Right cardiac atrium (tissue), 5 donors: ENCODE measurements at regions not wholly inside any gene's neighbourhood (a gene's known extent, or its start where the extent isn't known, plus 50 kb on each side); places are given as distances from the start of the nearest gene placed in this dataset.

ENCODE experiments used
- ATAC-seq, 2 donors: fragments of 200-7000 bp; cut with Tn5 transposase; one replicate each; pipeline versions ENCODE4 v1.8.0 to v1.9.1; 2020; ENCODE audit warnings: moderate library complexity in 2 of 2, mild to moderate bottlenecking in 1 of 2
- DNase-seq, 3 donors: peaks; one replicate each; pipeline ENCODE4 v3.0.0-alpha.2; 2020
- H3K27ac ChIP-seq: one replicate; pipeline ENCODE4 v1.5.1; 2013; ENCODE audit warnings: mild to moderate bottlenecking, low read length, control low read depth, moderate library complexity
- H3K27me3 ChIP-seq: one replicate; pipeline ENCODE4 v1.6.1; 2013; ENCODE audit not compliant: control insufficient read depth, insufficient read depth
- H3K4me1 ChIP-seq: one replicate; pipeline ENCODE4 v1.6.1; 2013; ENCODE audit warnings: low read length; ENCODE audit not compliant: control insufficient read depth, insufficient read depth
- H3K4me3 ChIP-seq: one replicate; pipeline ENCODE4 v1.5.1; 2013; ENCODE audit warnings: low read length, control low read depth
- H3K9me3 ChIP-seq: one replicate; pipeline ENCODE4 v1.6.1; 2013; ENCODE audit warnings: low read length; ENCODE audit not compliant: control insufficient read depth
- WGBS: extraction: QIAGEN DNeasy Blood & Tissue Kit; methylation state at CpG from one replicate; pipeline ENCODE4 v1.1.7; 2013; 5-methylcytosine and 5-hydroxymethylcytosine counted together
- intact Hi-C, 4 donors: fragments of 100-400 bp; cut with DNase I; formaldehyde crosslinking; loops; one replicate each; pipeline versions ENCODE4 v1.11.0 to v1.14.0; 2022 to 2023
- donor health status: healthy with polysubstance abuse.
- donor health status: DM: no; HTN: yes; CAD: no.
- donor health status: DM: no; HTN: no; CAD: no.
- donor health status: DM: no; HTN: yes; CAD: no; lungs with severe emphysema.
- donor health status: DM: yes; HTN: yes; CAD: no.

- WGBS = 44% methylated on average over 7 of the region's 7 CpGs
These were observed 77.0 kb downstream of the ZNF280B start for GRCh38 chr22:22431271-22432220.

GRCh38 chr22:22432479-22432878 is 76.1 kb downstream of the ZNF280B start:
- H3K4me3 ChIP-seq = no peak overlapping the region
- intact Hi-C loops = no loop called here
- ATAC-seq = no peak
- WGBS = 70% methylated on average over 1 of the region's 1 CpG
- H3K27me3 ChIP-seq = no peaks in the 10 kb centered on the region
- DNase-seq = no peak
- no peak overlapping the region for H3K27ac ChIP-seq
- no peaks in the 10 kb centered on the region for H3K9me3 ChIP-seq
- no peaks in the 10 kb centered on the region for H3K4me1 ChIP-seq

More at GRCh38 chr22:22431271-22432220, 77.0 kb downstream of the ZNF280B start:
- Histone ChIP-seq H3K27me3 (no peaks in the 10 kb centered on the region), H3K9me3 (no peaks in the 10 kb centered on the region), H3K4me1 (no peaks in the 10 kb centered on the region), H3K4me3 (no peak overlapping the region), H3K27ac (no peak overlapping the region)
- intact Hi-C loops = no loop called here
- DNase-seq = peak; percentile 38 to 67 (median 65)
- peak; percentile 64 to 69 for ATAC-seq

- intact Hi-C loops = no loop called here
- H3K27me3 ChIP-seq = no peaks in the 10 kb centered on the region
These were observed 75.6 kb downstream of the ZNF280B start for GRCh38 chr22:22432937-22433336.

GRCh38 chr22:22433770-22434169 is 74.8 kb downstream of the ZNF280B start:
- H3K4me3 ChIP-seq = no peak overlapping the region
- no peaks in the 10 kb centered on the region for H3K4me1 ChIP-seq
- no peak for DNase-seq
- H3K27me3 ChIP-seq = no peaks in the 10 kb centered on the region
- intact Hi-C loops = no loop called here
- WGBS = 61% methylated on average over 4 of the region's 4 CpGs
- no peaks in the 10 kb centered on the region for H3K9me3 ChIP-seq
- no peak overlapping the region for H3K27ac ChIP-seq
- no peak for ATAC-seq

More at GRCh38 chr22:22432937-22433336, 75.6 kb downstream of the ZNF280B start:
- ATAC-seq = no peak
- no peaks in the 10 kb centered on the region for H3K9me3 ChIP-seq
- no peak for DNase-seq
- 75% methylated on average over 3 of the region's 3 CpGs for WGBS
- no peak overlapping the region for H3K27ac ChIP-seq
- no peaks in the 10 kb centered on the region for H3K4me1 ChIP-seq
- no peak overlapping the region for H3K4me3 ChIP-seq
